NCI-H1930 (cell line): ENCODE measurements at regions not wholly inside any gene's neighbourhood (a gene's known extent, or its start where the extent isn't known, plus 50 kb on each side); places are given as distances from the start of the nearest gene placed in this dataset.
"Not testable (repeated sequence)": the region's sequence is repeated elsewhere in the genome, so short reads cannot be mapped to it uniquely, and the experiment has no call there.

Experiments used
- DNase-seq, 2 experiments: peaks; one replicate each; lab custom pipeline; 2025; lab: John Stamatoyannopoulos, UW

DNA sequence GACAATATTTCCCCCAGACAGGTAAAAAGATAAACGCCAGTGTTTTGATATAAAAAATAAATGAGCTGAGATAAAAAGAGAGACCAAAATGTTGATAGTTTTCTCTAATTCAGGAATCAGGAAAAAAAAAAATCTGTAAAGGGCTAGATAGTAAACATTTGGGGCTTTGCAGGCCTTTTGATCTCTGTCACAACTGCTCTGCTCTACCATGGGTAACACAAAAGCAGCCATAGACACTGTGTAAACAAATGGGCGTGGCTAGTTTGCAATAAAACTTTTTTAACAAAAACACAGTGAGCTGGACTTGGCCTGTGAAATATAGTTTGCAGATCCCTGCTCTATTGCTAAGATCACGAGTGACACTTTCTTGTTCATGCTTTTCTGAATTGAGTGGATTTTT is 219.1 kb upstream of the STXBP5 start:
- DNase-seq: no peak

DNA sequence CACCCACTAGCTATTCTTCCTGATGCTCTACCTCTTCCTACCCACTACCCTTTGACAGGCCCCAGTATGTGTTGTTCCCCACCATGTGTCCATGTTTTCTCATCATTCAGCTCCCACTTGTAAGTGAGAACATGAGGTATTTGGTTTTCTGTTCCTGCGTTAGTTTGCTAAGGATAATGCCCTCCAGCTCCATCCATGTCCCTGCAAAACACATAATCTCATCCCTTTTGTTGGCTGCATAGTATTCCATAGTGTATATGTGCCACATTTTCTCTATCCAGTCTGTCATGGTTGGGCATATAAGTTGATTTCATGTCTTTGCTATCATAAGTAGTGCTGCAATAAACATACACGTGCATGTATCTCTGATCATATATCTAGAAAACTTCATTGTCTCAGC is 218.3 kb upstream of the STXBP5 start:
- DNase-seq: no peak

DNA sequence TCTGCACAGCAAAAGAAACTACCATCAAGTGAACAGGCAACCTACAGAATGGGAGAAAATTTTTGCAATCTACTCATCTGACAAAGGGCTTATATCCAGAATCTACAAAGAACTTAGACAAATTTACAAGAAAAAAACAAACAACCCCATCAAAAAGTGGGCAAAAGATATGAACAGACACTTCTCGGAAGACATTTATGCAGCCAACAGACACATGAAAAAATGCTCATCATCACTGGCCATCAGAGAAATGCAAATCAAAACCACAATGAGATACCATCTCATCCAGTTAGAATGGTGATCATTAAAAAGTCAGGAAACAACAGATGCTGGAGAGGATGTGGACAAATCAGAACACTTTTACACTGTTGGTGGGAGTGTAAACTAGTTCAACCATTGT is 216.3 kb upstream of the STXBP5 start:
- not testable (repeated sequence) for DNase-seq

DNA sequence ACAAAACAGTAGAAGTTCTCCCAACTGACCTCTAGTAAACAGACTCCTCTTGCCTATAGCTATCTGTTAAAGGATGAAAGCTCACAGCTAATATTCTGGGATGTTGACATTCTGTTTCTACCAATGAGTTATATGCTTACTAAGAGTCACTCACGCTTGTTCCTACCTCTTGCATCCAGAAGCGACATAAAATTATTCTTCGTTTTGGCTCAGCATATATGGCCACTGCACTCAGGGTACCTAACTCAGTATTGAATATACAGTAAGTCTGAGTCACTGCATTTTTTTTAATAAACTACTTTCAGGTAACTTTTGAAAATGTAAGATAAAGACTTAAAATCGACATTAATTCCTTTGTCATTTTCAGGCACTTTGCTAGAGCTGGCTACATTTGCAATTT is 214.4 kb upstream of the STXBP5 start:
- DNase-seq: no peak

DNA sequence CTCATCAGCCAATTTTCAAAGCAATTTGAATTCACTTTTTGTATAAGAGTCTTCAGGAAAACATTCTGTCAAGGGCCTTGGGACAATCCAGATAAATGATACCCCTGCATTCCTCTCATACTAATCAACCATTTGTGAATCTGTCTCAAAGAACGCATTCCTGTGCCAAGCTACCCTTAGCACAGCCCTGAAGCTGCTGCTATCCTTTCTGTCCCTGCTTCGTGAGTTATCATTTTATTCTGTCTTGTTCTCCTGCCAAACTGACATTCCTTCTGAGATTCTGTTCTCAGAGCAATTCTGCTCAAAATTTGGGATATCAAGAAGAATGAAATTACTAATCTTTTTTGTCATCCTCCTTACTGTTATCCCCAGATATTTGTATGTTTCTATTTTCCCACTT is 213.9 kb upstream of the STXBP5 start:
- no peak for DNase-seq

DNA sequence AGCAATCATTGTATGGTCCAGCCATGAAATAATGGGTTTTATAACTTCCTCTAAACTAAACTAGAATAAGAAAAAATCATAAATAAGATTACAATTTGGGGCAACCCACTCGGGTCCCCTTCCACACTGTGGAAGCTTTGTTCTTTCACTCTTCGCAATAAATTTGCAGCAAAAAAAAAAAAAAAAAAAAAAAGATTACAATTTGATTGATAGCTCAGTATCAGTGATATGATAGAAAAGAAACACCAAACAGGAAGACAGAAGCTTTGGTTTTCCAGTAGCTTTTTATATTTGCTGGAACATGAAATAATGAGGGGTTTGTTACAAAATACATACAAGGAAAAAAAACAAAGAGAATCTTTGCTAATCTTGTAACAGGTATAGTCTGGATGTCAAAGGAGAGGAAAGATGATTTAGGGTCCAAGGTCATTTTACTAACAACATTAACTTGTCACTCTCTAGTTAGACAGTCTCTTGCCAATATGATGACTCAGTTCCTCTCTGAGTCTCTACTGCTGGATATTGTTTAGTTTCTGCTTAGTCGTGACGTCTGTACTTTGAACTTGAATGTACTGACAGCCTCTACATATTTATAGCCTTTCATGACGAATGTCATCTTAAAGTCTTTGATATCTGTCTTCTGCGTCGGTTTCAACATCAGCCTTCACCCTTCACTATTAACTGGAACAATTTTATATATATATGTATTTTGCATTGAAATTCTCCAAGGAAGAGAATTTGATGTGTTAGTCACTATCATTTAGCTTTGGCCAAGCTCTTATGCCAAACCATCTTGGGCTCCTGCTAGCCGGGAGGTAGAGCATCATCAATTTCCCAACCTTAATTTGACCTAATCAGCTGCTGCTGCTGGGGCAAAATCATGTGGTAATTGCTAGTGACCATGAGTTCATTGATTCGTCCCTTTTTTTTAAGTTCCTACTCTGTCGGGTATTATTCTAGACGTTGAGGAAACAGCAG is 213.1 kb upstream of the STXBP5 start:
- no peak for DNase-seq

DNA sequence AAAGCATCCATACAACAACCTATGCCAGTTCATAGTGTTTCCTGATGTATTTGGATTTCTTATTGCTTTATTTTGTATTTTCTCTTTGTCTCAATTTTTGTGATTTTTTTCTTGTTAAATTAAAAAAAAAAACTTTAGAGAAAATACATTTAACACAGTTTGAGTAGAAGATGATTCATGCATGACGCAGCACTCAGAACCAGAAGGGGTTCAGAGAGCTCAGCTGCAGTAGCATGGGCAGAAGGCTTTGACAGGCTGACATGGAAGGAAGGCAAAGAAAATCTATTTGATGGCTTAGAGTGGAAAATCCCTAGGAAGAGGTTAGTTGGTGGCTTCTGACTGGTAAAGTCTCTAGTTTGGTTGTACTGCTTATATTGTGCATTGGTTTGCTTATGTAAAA is 207.2 kb upstream of the STXBP5 start:
- DNase-seq: no peak

DNA sequence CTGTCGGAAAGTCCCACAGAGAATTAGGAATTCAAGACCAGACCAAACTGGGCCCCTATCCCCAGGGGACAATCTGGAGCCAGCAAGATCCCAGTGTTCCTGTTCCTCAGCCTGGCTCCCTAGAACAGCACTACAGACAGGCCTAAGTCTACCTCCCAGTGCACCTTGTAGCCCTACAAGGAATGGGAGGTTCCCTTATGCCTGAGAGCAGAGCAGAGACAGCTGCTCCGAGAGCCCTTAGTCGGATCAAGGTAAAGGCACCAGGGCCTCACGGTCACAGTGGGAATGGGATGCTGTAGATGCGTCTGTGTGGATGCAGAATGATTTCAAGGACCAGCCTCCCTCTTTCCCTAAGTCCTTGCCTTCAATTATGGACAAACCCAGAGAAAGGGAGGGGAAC is 204.5 kb upstream of the STXBP5 start:
- no peak for DNase-seq

DNA sequence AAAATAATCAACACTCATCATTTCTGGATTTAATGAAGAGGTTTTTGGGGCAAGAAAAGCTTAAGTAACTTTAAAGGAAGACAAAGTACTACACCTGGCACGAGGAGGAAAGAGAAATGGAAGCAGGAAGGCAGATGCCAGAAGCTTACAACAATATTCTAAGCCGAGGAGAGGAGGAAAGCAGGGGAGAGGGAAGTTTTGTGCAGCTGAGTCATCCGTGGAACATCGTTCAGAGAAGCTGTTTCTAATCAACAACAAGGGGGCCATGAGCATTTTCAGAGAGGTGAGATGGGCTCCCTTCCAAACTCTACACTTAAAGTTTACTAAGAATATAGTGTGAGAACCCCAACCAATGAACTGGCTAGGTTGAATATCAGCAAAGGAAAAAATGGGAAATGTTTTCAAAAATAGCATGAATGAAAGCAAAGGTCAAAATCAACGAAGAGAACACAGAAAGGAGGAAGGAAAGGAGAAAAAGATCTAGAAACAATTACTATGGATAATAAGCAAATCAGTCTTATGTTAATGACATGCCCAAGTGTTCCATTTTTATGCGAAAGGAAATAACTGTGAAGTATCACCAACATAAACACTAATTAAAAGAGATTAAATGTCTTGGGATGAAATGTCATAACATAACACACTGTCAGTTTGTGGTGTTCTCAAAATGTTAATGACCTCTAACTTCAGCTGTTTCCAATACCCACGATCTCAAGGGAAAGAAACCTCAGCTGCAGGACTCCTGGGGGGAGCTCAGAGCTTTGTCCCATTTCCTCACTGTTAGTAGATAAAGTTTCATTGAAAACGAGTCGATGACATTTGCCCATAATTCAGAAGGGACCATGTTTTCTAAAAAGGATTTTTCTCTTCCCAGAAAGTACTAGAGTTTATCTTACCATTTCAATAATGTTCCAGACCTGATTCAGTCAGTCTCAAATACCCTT is 203.4 kb upstream of the STXBP5 start:
- no peak for DNase-seq

DNA sequence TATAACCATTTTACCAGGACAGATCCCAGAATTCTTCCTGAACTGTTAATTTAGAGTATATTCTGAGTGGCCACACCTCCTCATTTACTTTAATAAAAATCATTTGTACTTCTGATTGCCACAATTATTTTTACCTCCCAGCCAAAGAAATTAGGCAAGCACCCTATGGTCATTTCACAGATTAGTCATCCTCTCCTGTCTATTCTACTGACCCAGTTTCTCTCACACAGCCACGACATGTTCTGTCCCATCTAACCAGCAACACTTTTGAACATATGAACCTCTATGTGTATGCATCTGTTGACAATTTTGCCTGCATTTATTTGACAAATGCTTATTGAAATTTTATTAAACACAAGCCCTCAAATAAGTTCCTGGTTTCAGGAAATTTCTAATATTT is 202.6 kb upstream of the STXBP5 start:
- DNase-seq: no peak

DNA sequence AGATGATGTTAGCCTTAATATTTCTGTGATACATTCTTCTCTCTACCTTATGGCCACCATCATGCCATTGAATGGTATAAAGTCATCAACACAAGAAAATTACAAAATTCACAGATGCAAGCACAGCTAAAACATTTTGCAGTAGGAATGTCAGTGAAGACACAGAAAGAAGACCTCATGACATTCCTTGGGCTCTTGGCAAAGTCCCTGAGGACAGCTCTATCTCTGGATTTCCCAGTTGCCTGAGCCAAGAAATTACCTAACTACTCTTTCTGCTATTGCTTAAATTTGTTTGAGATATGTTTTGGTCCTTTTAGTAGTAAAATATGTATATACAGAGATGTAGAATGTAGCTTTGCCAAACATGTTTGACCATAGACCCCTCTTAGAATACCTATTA is 201.0 kb upstream of the STXBP5 start:
- no peak for DNase-seq

DNA sequence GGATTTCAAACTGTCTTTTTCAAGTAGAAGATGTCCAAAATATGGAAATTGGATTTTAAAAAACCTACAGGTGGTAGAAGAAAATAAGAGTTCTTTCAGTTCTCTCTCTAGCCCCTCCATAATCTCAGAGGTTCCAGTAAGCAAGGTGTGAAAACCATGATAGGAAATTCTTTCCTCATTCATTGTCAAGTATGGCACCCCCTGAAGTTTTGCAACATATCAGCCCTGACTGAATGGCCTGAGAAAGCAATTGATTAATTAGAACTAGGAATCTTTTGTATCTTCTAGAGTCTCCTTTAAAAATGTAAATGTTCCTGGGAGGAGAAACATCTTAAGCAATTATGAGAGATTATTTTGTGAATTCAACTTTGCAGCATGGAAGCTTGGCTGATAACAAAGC is 198.7 kb upstream of the STXBP5 start:
- no peak for DNase-seq

DNA sequence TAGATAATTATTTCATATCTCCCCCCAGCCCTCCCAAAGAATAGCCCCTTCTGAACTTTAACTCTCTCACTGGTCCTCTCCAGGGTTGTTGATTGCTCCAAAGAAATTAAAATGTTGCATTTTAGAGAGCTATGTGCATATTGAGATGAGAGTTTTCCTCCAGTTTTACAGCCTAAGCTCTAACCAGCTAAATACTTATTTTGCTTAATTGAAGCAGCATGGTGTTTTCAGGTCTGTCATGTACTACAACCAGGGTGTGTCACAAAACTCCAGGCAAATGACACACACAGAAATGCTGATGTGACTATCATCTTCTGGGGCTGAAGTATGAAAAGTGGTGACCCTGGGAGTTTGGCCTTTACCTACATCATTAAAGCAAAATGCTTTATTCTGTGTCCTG is 196.8 kb upstream of the STXBP5 start:
- DNase-seq: no peak

DNA sequence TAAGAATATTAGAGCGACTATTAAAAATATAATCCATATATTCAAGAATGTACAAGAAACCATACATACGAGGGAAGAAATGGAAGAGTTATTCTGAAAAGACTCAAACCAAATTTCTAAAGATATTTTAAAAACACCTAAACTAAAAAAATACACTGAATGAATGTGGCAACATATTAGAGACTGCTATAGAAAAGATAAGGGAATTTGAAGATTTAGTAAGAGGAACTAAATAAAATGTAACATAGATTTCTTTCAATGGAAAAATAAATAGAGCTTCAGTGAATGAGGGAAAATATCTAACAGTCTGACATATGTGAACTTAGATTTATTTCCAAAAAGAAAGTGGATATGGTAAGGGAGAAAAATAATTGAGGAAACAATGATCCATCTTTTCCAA is 194.9 kb upstream of the STXBP5 start:
- no peak for DNase-seq

DNA sequence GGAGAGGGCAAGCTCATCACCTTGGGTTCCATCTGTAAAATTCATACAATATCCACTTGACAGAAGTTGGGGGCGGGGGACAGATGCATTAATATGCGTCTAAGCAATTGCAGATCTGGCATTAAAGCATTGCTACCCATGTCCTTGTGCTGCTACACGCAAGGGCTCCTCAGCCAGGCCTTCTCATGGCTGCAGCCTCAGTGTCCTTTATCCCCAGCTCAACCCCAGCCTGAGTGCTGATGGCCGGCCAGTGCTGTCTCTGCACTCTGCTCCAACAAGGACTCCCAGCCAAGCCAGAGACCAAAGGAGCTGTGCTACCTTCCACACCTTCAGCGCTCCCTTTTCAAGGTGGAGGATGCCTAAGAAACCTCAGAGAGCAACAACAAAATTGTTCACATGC is 188.5 kb upstream of the STXBP5 start:
- DNase-seq: no peak

DNA sequence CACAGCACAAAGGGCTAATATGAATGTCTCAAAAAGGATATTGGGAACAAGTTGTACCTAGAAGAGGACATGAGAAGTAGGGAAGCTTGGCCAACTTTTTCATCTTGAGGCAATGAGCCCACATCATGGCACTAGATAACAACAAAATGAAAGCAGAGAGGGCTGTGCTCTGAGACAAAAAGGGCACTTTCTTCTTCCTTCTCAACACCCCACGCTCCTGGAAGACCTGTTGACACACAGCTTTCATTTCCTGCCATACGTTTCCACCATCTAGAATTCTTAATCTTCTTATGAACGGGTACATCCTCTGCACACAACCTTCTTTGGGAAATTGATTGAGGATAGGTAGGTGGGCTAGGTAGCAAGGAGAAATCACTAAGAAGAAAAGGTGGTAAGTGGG is 187.8 kb upstream of the STXBP5 start:
- DNase-seq: no peak

DNA sequence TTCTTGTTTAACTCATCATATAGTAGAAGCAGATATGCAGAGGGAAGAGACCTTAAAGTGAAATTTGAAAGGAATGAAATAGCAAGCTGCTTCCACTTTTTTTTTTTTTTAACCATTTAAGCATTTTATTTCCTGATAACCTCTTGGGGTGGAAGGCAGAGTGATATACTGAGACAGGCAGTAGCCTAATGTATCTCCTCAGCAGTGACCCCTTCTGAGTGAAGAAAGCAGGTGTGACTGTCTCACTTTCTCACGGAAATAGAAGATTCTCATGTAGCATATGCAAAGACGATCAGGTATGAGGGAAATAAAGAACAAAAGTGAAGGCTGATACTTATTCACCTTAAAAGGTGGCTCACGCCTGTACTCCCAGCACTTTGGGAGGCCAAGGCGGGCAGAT is 187.1 kb upstream of the STXBP5 start:
- DNase-seq: no peak

DNA sequence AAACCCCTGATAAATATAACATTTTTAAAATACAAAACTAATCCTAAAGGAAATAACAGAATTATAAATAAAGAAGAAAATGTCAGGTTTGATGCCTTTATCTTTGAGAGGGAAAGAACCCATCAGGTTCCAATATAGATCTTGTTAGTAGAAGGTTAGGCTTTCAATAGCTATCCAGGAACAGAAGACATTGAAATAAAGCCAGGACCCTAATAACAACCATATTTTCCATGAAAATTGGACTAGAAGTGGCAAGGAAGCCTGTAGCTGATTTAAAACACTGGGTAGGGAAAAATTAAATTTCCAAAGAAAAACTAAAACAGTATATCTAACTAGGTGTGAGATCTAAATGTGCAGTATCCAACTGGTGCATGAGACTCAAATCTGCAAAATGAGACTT is 185.2 kb upstream of the STXBP5 start:
- DNase-seq: no peak

DNA sequence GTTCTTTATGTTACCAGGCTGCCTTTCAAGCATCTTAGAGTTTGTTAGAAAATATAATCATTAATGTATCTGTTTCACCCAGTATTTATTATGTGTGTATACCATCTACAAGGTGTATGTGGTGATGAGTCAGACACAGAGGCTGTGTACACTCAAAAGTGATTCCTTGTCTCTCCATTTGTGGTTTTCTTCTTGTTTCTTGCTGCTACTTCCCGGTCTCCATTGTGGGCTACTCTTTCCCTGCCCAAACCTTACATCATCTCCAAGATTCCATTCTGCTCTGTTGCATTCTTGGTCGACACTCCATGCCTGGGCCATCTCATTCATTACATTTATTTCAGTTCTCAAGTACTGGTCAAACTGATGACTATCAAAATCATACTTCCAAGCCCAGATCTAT is 182.2 kb upstream of the STXBP5 start:
- no peak for DNase-seq

DNA sequence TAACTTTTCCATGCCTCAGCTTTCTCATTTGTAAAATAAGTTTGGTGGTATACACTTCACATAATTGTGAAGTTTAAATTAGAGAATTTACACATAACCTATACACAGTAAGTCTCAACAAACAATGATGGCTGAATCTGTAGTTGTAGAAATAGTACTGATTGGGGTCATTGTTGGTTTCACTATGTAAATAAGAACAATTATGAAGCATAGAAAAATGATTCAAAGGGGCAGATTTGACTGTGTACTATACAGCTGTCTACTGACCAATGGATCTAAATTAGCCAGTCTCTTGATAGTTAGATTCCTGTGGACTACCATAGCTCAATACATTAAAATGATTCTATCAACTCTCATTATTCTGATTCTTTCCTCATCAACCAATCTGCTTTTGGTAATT is 181.1 kb upstream of the STXBP5 start:
- DNase-seq: no peak

DNA sequence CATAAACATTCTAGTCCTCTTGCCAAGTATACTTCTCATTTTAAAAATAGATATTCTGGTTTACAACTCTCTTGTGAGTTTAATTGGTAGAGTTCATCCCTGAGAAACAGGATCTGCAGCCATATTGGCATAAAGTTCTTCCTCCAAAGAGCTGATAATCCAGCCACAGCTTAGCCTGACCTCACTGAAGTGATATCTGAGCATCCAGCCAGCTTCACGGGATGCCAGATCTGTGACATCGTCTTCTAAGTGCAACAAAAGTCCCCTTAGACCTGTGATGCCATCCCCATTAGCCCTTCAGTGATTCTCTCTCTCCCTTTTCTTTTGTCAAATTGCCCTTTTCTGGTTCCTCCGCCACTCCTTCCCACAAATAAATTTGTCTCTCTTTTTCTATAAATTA is 180.6 kb upstream of the STXBP5 start:
- no peak for DNase-seq

DNA sequence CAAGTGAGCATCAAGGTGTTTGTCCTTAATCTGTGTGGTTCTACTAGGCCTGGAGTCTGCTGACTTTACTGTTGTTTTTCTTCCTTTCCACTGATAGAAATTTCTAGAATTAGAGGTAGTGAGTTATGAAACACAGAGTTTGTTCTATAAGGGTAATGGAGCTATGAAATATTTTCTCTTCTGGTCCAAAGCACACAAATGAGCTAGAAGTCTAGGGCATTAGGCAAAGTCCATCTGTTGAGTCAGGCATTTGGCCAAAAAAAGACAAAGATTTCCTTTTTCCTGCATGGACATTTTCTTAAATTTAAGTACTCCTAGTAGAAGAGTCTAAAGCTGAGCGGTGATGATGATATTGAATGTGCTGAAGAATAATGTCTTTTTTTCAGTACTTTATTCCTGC is 174.3 kb upstream of the STXBP5 start:
- no peak for DNase-seq

DNA sequence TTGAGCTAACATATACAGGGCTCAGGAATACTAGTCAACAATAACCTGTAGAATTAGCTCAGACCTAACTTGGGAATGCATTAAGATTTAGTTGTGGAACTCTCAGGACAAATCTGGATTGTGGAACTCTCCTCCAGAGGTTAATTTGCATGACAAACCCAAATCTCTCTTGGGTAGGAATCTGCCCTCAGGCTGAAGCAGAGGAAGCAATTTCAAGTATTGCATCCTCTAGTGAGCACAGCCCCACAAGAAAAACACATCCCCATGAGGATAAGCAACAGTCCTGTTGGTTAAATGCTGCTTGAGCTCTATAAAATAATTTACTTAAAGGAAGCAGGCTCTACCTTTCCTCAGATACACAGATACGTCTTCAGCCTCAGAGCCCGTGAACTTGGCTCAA is 170.9 kb upstream of the STXBP5 start:
- no peak for DNase-seq
